Transverse colon (tissue), 4 donors: ENCODE measurements at regions not wholly inside any gene's neighbourhood (a gene's known extent, or its start where the extent isn't known, plus 50 kb on each side); places are given as distances from the start of the nearest gene placed in this dataset.

Experiments used
- POLR2AphosphoS5 ChIP-seq, 3 donors: sonication (generic); formaldehyde crosslinking; IDR thresholded peaks; one replicate each; pipeline ENCODE4 v1.6.1; 2016; ENCODE audit warnings: antibody characterized with exemption in 3 of 3
- TF ChIP-seq, protein P1 (sequence below), 5 experiments: fragments of 200-600 bp in 3 of 5; fragments of 450-650 bp in 2 of 5; sonication (generic) in 3 of 5; IDR thresholded peaks; 1 replicate in 2 of 5; 2 replicates in 3 of 5; pipeline ENCODE4 v1.5.1; 2016 to 2017; ENCODE audit warnings: antibody characterized with exemption in 5 of 5, inconsistent platforms in 3 of 5, mild to moderate bottlenecking in 2 of 5, moderate library complexity in 1 of 5

- TF ChIP-seq, protein P1, sequence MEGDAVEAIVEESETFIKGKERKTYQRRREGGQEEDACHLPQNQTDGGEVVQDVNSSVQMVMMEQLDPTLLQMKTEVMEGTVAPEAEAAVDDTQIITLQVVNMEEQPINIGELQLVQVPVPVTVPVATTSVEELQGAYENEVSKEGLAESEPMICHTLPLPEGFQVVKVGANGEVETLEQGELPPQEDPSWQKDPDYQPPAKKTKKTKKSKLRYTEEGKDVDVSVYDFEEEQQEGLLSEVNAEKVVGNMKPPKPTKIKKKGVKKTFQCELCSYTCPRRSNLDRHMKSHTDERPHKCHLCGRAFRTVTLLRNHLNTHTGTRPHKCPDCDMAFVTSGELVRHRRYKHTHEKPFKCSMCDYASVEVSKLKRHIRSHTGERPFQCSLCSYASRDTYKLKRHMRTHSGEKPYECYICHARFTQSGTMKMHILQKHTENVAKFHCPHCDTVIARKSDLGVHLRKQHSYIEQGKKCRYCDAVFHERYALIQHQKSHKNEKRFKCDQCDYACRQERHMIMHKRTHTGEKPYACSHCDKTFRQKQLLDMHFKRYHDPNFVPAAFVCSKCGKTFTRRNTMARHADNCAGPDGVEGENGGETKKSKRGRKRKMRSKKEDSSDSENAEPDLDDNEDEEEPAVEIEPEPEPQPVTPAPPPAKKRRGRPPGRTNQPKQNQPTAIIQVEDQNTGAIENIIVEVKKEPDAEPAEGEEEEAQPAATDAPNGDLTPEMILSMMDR (IDR thresholded peaks at IDR 0.05), result no peak
- TF ChIP-seq POLR2AphosphoS5 (IDR thresholded peaks at IDR 0.05), result no peak
Observed at GRCh38 chr12:46438256-46438655, 65.7 kb upstream of the SLC38A2 start.
